Ovary (tissue), 3 donors: ENCODE measurements at regions not wholly inside any gene's neighbourhood (a gene's known extent, or its start where the extent isn't known, plus 50 kb on each side); places are given as distances from the start of the nearest gene placed in this dataset.

Source experiments
- EP300 ChIP-seq: sonication (generic); formaldehyde crosslinking; IDR thresholded peaks from one replicate; pipeline ENCODE4 v1.6.1; 2017; ENCODE audit warnings: antibody characterized with exemption
- TF ChIP-seq, protein P1 (sequence below), 3 donors: fragments of 450-650 bp in 2 of 3; fragments of 200-600 bp in 1 of 3; IDR thresholded peaks; one replicate each; pipeline versions ENCODE4 v1.5.1 to v1.8.0; 2016 to 2022; ENCODE audit warnings: antibody characterized with exemption in 3 of 3, mild to moderate bottlenecking in 1 of 3
- donor health status: DM: no; HTN: no; CAD: no.

- TF ChIP-seq, protein P1, sequence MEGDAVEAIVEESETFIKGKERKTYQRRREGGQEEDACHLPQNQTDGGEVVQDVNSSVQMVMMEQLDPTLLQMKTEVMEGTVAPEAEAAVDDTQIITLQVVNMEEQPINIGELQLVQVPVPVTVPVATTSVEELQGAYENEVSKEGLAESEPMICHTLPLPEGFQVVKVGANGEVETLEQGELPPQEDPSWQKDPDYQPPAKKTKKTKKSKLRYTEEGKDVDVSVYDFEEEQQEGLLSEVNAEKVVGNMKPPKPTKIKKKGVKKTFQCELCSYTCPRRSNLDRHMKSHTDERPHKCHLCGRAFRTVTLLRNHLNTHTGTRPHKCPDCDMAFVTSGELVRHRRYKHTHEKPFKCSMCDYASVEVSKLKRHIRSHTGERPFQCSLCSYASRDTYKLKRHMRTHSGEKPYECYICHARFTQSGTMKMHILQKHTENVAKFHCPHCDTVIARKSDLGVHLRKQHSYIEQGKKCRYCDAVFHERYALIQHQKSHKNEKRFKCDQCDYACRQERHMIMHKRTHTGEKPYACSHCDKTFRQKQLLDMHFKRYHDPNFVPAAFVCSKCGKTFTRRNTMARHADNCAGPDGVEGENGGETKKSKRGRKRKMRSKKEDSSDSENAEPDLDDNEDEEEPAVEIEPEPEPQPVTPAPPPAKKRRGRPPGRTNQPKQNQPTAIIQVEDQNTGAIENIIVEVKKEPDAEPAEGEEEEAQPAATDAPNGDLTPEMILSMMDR (IDR thresholded peaks at IDR 0.05), result no peak
- TF ChIP-seq EP300, result no peak
Measured at GRCh38 chr1:87942165-87942564, 613.5 kb downstream of the LMO4 start.
